ENCODE measurements at regions not wholly inside any gene's neighbourhood (a gene's known extent, or its start where the extent isn't known, plus 50 kb on each side); places are given as distances from the start of the nearest gene placed in this dataset.

DNA sequence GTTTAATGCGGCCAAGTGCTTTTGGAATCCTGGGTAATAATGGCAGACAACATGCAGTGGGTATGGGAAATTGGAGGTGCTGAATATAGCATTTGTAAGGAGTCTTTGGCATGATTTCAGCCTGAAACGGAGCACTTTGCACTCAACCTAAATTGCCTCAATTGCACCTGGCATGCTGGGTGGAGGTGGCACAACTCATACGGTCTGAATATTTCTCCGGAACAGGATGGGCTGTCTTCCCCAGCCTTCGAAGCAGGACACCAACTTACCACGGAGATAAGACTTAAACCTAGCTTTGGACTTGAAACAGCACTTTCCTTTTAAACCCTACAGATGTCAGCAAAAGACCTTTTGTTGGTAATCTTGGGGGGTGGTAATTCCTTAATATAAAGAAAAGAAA is 153.7 kb upstream of the SRRM4 start:
- ATAC-seq (ENCODE audit: low read depth) (no peak), DNase-seq (no peak)
- 90% methylated on average over 5 of the region's 6 CpGs for WGBS (ENCODE audit: insufficient coverage)
- intact Hi-C loops (cut with micrococcal nuclease): no loop called here
- H2AFZ ChIP-seq (ENCODE audit: insufficient read depth, low read depth, low read length, poor library complexity, severe bottlenecking): no peak overlapping the region
- no peaks in the 10 kb centered on the region for H3K4me1 Mint-ChIP-seq
- ChIA-PET POLR2A (no interaction called here), CTCF (no interaction called here)
- no peak overlapping the region for H3K27ac ChIP-seq (ENCODE audit: low read length in 2 of 2)
- peaks cover 0 to 4% (median 0%) of the 10 kb centered on the region in 3 donors for H3K9me3 ChIP-seq (ENCODE audit: control extremely low read depth in 1 of 3, control insufficient read depth in 2 of 3, insufficient read depth in 1 of 3, low read length in 2 of 3)
- no peak overlapping the region for H3K4me3 Mint-ChIP-seq
- no peaks in the 10 kb centered on the region for H3K27me3 Mint-ChIP-seq
- H3K9ac ChIP-seq (ENCODE audit: low read length): no peak overlapping the region
- H3K36me3 ChIP-seq (replicated peaks in 1 of 2; ENCODE audit: control extremely low read depth in 1 of 2, control insufficient read depth in 1 of 2, extremely low read depth in 1 of 2, insufficient read depth in 2 of 2, low read length in 1 of 2): no peaks in the 10 kb centered on the region
- H3K9me3 Mint-ChIP-seq (ENCODE audit: insufficient read depth): no peaks in the 10 kb centered on the region
- no peak overlapping the region for H3K27ac Mint-ChIP-seq
- H3K4me2 ChIP-seq (replicated peaks; ENCODE audit: low read depth, low read length, poor library complexity, severe bottlenecking): no peak overlapping the region
- H3K27me3 ChIP-seq (replicated peaks in 1 of 4; ENCODE audit: control extremely low read depth in 1 of 4, control insufficient read depth in 3 of 4, insufficient read depth in 4 of 4, low read length in 3 of 4): peaks cover 0 to under 1% (median 0%) of the 10 kb centered on the region in 4 experiments
- no peaks in the 10 kb centered on the region for H3K4me1 ChIP-seq (ENCODE audit: control insufficient read depth in 2 of 2, insufficient read depth in 2 of 2, low read length in 2 of 2)
- no peaks in the 10 kb centered on the region for H4K20me1 ChIP-seq (ENCODE audit: control insufficient read depth, insufficient read depth, low read length, poor library complexity, severe bottlenecking)
- TF ChIP-seq, protein P1, sequence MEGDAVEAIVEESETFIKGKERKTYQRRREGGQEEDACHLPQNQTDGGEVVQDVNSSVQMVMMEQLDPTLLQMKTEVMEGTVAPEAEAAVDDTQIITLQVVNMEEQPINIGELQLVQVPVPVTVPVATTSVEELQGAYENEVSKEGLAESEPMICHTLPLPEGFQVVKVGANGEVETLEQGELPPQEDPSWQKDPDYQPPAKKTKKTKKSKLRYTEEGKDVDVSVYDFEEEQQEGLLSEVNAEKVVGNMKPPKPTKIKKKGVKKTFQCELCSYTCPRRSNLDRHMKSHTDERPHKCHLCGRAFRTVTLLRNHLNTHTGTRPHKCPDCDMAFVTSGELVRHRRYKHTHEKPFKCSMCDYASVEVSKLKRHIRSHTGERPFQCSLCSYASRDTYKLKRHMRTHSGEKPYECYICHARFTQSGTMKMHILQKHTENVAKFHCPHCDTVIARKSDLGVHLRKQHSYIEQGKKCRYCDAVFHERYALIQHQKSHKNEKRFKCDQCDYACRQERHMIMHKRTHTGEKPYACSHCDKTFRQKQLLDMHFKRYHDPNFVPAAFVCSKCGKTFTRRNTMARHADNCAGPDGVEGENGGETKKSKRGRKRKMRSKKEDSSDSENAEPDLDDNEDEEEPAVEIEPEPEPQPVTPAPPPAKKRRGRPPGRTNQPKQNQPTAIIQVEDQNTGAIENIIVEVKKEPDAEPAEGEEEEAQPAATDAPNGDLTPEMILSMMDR (IDR thresholded peaks at IDR 0.05): no peak
- TF ChIP-seq EZH2 (IDR thresholded peaks at IDR 0.05; ENCODE audit: borderline replicate concordance, insufficient read depth, low read depth, low read length, poor library complexity, severe bottlenecking): no peak
- H3K79me2 ChIP-seq (ENCODE audit: control insufficient read depth, insufficient read depth, low read length): no peaks in the 10 kb centered on the region
- H3K4me3 ChIP-seq (ENCODE audit: control extremely low read depth in 1 of 5, extremely low read depth in 1 of 5, insufficient read depth in 1 of 5, low read depth in 2 of 5, low read length in 4 of 5): no peak overlapping the region

DNA sequence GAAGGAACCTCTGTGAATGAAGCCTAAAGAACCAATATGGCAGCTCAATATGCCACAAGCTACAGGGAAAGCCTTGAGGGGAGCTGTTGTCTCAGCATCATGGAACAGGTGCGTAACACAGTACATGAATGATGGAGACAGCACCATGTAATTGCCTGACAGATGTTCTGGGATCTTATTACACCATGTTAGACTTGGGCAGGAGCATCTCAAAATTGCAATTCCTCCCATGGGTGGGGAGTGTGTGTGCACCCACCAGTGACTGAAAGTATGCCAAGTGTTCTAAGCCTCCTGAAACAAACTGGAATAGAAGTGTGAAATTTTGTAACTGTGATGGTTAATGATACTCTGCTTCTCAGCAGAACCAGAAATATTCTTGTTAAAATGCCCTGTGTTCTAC is 151.0 kb upstream of the SRRM4 start:
- Histone ChIP-seq H3K4me2 (replicated peaks; ENCODE audit: low read depth, low read length, poor library complexity, severe bottlenecking) (no peak overlapping the region), H3K4me1 (ENCODE audit: control insufficient read depth in 2 of 2, insufficient read depth in 2 of 2, low read length in 2 of 2) (no peaks in the 10 kb centered on the region), H3K9me3 (ENCODE audit: control extremely low read depth in 1 of 3, control insufficient read depth in 2 of 3, insufficient read depth in 1 of 3, low read length in 2 of 3) (peaks cover 0 to 4% (median 0%) of the 10 kb centered on the region in 3 donors), H4K20me1 (ENCODE audit: control insufficient read depth, insufficient read depth, low read length, poor library complexity, severe bottlenecking) (no peaks in the 10 kb centered on the region), H3K27ac (ENCODE audit: low read length in 2 of 2) (no peak overlapping the region), H3K36me3 (replicated peaks in 1 of 2; ENCODE audit: control extremely low read depth in 1 of 2, control insufficient read depth in 1 of 2, extremely low read depth in 1 of 2, insufficient read depth in 2 of 2, low read length in 1 of 2) (no peaks in the 10 kb centered on the region), H3K27me3 (replicated peaks in 1 of 4; ENCODE audit: control extremely low read depth in 1 of 4, control insufficient read depth in 3 of 4, insufficient read depth in 4 of 4, low read length in 3 of 4) (peaks cover 0 to 3% (median 0%) of the 10 kb centered on the region in 4 experiments), H3K4me3 (ENCODE audit: control extremely low read depth in 1 of 5, extremely low read depth in 1 of 5, insufficient read depth in 1 of 5, low read depth in 2 of 5, low read length in 4 of 5) (no peak overlapping the region), H3K9ac (ENCODE audit: low read length) (no peak overlapping the region), H2AFZ (ENCODE audit: insufficient read depth, low read depth, low read length, poor library complexity, severe bottlenecking) (no peak overlapping the region), H3K79me2 (ENCODE audit: control insufficient read depth, insufficient read depth, low read length) (no peaks in the 10 kb centered on the region)
- H3K4me3 Mint-ChIP-seq: no peak overlapping the region
- intact Hi-C loops (cut with micrococcal nuclease): no loop called here
- DNase-seq (no peak), ATAC-seq (ENCODE audit: low read depth) (no peak)
- no peak for TF ChIP-seq EZH2 (IDR thresholded peaks at IDR 0.05; ENCODE audit: borderline replicate concordance, insufficient read depth, low read depth, low read length, poor library complexity, severe bottlenecking)
- TF ChIP-seq, protein P1 (IDR thresholded peaks at IDR 0.05): no peak
- H3K27ac Mint-ChIP-seq: no peak overlapping the region
- WGBS (ENCODE audit: insufficient coverage): 100% methylated on average over 1 of the region's 1 CpG
- POLR2A ChIA-PET: no interaction called here
- peaks cover 8% of the 10 kb centered on the region for H3K27me3 Mint-ChIP-seq
- CTCF ChIA-PET: no interaction called here
- H3K4me1 Mint-ChIP-seq: no peaks in the 10 kb centered on the region
- H3K9me3 Mint-ChIP-seq (ENCODE audit: insufficient read depth): peaks cover 2% of the 10 kb centered on the region
